SK-N-SH (cell line): ENCODE measurements at regions not wholly inside any gene's neighbourhood (a gene's known extent, or its start where the extent isn't known, plus 50 kb on each side); places are given as distances from the start of the nearest gene placed in this dataset.

ENCODE experiments used
- CTCF ChIA-PET: fragments of 300-600, 350-600 bp; formaldehyde crosslinking; extraction: SDS; loops from one replicate; lab custom pipeline; 2021; lab: Yijun Ruan, JAX
- POLR2A ChIA-PET: fragments of 350-600 bp; sonication (Branson Sonifier 250); formaldehyde crosslinking; extraction: SDS; loops from one replicate; lab custom pipeline; 2020; ENCODE audit warnings: antibody characterized with exemption, inconsistent platforms; lab: Yijun Ruan, JAX
- DNase-seq: peaks from one replicate; pipeline ENCODE4 v3.0.0; 2012
- H2AFZ ChIP-seq: fragments of 200-600 bp; sonication (generic); 2 replicates; pipeline ENCODE4 v1.8.1; 2016; ENCODE audit warnings: antibody characterized with exemption, mild to moderate bottlenecking, low read depth
- H3F3A ChIP-seq: fragments of 200-600 bp; sonication (generic); replicated peaks from 2 replicates; pipeline ENCODE3; 2016; ENCODE audit warnings: antibody characterized with exemption, mild to moderate bottlenecking; ENCODE audit not compliant: insufficient read depth
- H3K27ac ChIP-seq, 2 experiments: fragments of 200-500 bp in 1 of 2; fragments of 200-600 bp in 1 of 2; sonication (Bioruptor generic) in 1 of 2; sonication (generic), shearing (Covaris generic) in 1 of 2; 2 replicates each; pipeline versions ENCODE4 v1.5.1 to v1.6.1; 2014 to 2016; ENCODE audit warnings: low read depth in 2 of 2, inconsistent platforms in 1 of 2, low read length in 1 of 2, mild to moderate bottlenecking in 1 of 2, mixed read lengths in 1 of 2
- H3K27me3 ChIP-seq: fragments of 200-600 bp; sonication (generic), shearing (Covaris generic); 2 replicates; pipeline ENCODE4 v1.6.1; 2016; ENCODE audit warnings: mixed run types; ENCODE audit not compliant: insufficient read depth
- H3K36me3 ChIP-seq, 2 experiments: fragments of 200-500 bp in 1 of 2; fragments of 200-600 bp in 1 of 2; sonication (Bioruptor generic) in 1 of 2; sonication (generic) in 1 of 2; replicated peaks in 1 of 2; 2 replicates each; pipeline versions ENCODE3 to v1.5.1; 2014 to 2016; ENCODE audit warnings: low read length in 1 of 2, mild to moderate bottlenecking in 1 of 2; ENCODE audit not compliant: insufficient read depth in 2 of 2, control insufficient read depth in 1 of 2
- H3K4me1 ChIP-seq, 2 experiments: fragments of 200-500 bp in 1 of 2; fragments of 200-600 bp in 1 of 2; sonication (Bioruptor generic) in 1 of 2; sonication (generic), shearing (Covaris generic) in 1 of 2; 2 replicates each; pipeline versions ENCODE4 v1.5.1 to v1.6.1; 2014 to 2016; ENCODE audit warnings: low read depth in 1 of 2, low read length in 1 of 2, mixed run types in 1 of 2; ENCODE audit not compliant: insufficient read depth in 2 of 2, control insufficient read depth in 1 of 2
- H3K4me2 ChIP-seq: fragments of 200-600 bp; sonication (generic), shearing (Covaris generic); 2 replicates; pipeline ENCODE4 v1.6.1; 2017; ENCODE audit warnings: mixed run types
- H3K4me3 ChIP-seq, 2 experiments: fragments of 200-500 bp in 1 of 2; fragments of 200-600 bp in 1 of 2; sonication (Bioruptor generic) in 1 of 2; sonication (generic), shearing (Covaris generic) in 1 of 2; 2 replicates each; pipeline versions ENCODE4 v1.5.1 to v1.8.1; 2014 to 2016; ENCODE audit warnings: low read depth in 2 of 2, inconsistent platforms in 1 of 2, low read length in 1 of 2, mild to moderate bottlenecking in 1 of 2, mixed read lengths in 1 of 2, moderate library complexity in 1 of 2
- H3K79me2 ChIP-seq: fragments of 200-600 bp; sonication (generic); 2 replicates; pipeline ENCODE4 v1.8.1; 2017; ENCODE audit warnings: mild to moderate bottlenecking; ENCODE audit not compliant: insufficient read depth
- H3K9ac ChIP-seq: fragments of 200-600 bp; sonication (generic); 2 replicates; pipeline ENCODE4 v1.6.1; 2017; ENCODE audit warnings: mixed run types
- H3K9me2 ChIP-seq: fragments of 200-600 bp; sonication (generic); 2 replicates; pipeline ENCODE4 v1.6.1; 2017; ENCODE audit warnings: mixed run types
- H3K9me3 ChIP-seq: fragments of 200-600 bp; sonication (generic); 2 replicates; pipeline ENCODE4 v1.6.1; 2017; ENCODE audit warnings: mixed run types, mild to moderate bottlenecking, moderate library complexity
- H4K20me1 ChIP-seq: fragments of 200-600 bp; sonication (generic); 2 replicates; pipeline ENCODE4 v1.6.1; 2017; ENCODE audit warnings: mild to moderate bottlenecking, mixed run types; ENCODE audit not compliant: insufficient read depth
- EP300 ChIP-seq, 2 experiments: IDR thresholded peaks; 2 replicates each; pipeline versions ENCODE4 v1.4.0 to v1.6.1; 2012; ENCODE audit warnings: borderline replicate concordance in 1 of 2, low read depth in 1 of 2, low read length in 1 of 2
- FOXM1 ChIP-seq: IDR thresholded peaks from 2 replicates; pipeline ENCODE4 v1.4.0; 2012; ENCODE audit warnings: low read depth, mild to moderate bottlenecking
- GATA2 ChIP-seq: sonication (generic); formaldehyde crosslinking; IDR thresholded peaks from 2 replicates; pipeline ENCODE4 v1.5.0; 2020; ENCODE audit warnings: mild to moderate bottlenecking, missing genetic modification reagents
- JUND ChIP-seq: IDR thresholded peaks from 2 replicates; pipeline ENCODE4 v1.4.0; 2012
- MXI1 ChIP-seq: IDR thresholded peaks from 2 replicates; pipeline ENCODE4 v1.6.1; 2012; ENCODE audit warnings: mild to moderate bottlenecking, low read depth, low read length, improper control_type of control experiment
- NFIC ChIP-seq: IDR thresholded peaks from 2 replicates; pipeline ENCODE4 v1.4.0; 2012; ENCODE audit warnings: borderline replicate concordance
- NRF1 ChIP-seq: IDR thresholded peaks from 2 replicates; pipeline ENCODE4 v1.6.1; 2012; ENCODE audit warnings: low read depth, mild to moderate bottlenecking, low read length
- POLR2AphosphoS5 ChIP-seq: IDR thresholded peaks from 2 replicates; pipeline ENCODE4 v1.6.1; 2012; ENCODE audit warnings: low read depth, low read length
- RFX5 ChIP-seq: IDR thresholded peaks from 2 replicates; pipeline ENCODE4 v1.6.1; 2012; ENCODE audit warnings: mild to moderate bottlenecking, improper control_type of control experiment, low read length
- RXRA ChIP-seq: IDR thresholded peaks from 2 replicates; pipeline ENCODE4 v1.4.0; 2012; ENCODE audit warnings: low read depth, mild to moderate bottlenecking, borderline replicate concordance
- SIN3A ChIP-seq: IDR thresholded peaks from 2 replicates; pipeline ENCODE4 v1.6.1; 2012; ENCODE audit warnings: low read depth, mild to moderate bottlenecking, low read length, moderate library complexity, borderline replicate concordance
- SMC3 ChIP-seq: IDR thresholded peaks from 2 replicates; pipeline ENCODE4 v1.6.1; 2012; ENCODE audit warnings: low read depth, low read length, improper control_type of control experiment
- TCF12 ChIP-seq: IDR thresholded peaks from 2 replicates; pipeline ENCODE4 v1.4.0; 2012
- WGBS: methylation state at CpG from one replicate; pipeline ENCODE4 v1.1.6; 2017; ENCODE audit warnings: low lambda C conversion rate; 5-methylcytosine and 5-hydroxymethylcytosine counted together
- TF ChIP-seq, protein P1 (sequence below): IDR thresholded peaks from 2 replicates; pipeline ENCODE4 v1.4.0; 2012; ENCODE audit warnings: low read depth, borderline replicate concordance
- TF ChIP-seq, protein P2 (sequence below): fragments of 150-350 bp; IDR thresholded peaks from 2 replicates; pipeline ENCODE4 v1.6.1; 2016; ENCODE audit warnings: mild to moderate bottlenecking, low read depth, low read length
- TF ChIP-seq, protein P3 (sequence below): IDR thresholded peaks from 2 replicates; pipeline ENCODE4 v1.6.1; 2012; ENCODE audit warnings: mild to moderate bottlenecking, low read depth, low read length, moderate library complexity
- TF ChIP-seq, protein P4 (sequence below): fragments of 150-350 bp; IDR thresholded peaks from 2 replicates; pipeline ENCODE4 v1.6.1; 2017; ENCODE audit warnings: antibody characterized with exemption, low read length, low read depth, borderline replicate concordance

DNA sequence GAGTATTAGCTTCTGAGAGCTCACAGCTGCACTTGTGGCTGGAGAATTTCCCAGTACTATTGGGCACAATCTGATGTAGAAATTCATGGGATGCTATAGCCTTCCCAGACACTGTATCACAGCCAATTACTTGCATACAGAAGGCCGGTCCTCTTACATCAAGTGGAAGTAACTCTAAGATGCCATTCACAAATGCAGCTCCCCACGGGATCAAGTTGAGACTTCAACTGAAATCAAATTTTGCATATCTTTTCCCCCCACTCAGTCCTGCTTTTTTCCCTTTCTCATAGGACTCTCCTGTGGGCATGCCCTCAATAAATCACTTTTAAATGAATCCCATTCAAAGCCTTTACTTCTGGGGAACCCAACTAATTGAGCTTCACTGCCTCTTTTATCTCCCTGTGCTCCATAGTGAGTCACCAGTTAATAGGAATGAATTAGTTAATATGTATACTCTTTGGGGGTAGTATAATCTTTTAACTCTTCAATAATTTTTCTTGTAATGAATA is 1970.8 kb downstream of the OLFM4 start:
- ChIA-PET CTCF (no interaction called here), POLR2A (no interaction called here)
- Histone ChIP-seq H2AFZ (no peak overlapping the region), H3F3A (no peaks in the 10 kb centered on the region), H3K79me2 (no peaks in the 10 kb centered on the region), H3K27me3 (no peaks in the 10 kb centered on the region), H3K4me2 (no peak overlapping the region), H4K20me1 (no peaks in the 10 kb centered on the region), H3K27ac (no peak overlapping the region), H3K9me2 (no peaks in the 10 kb centered on the region), H3K36me3 (no peaks in the 10 kb centered on the region), H3K4me1 (no peaks in the 10 kb centered on the region), H3K4me3 (no peak overlapping the region), H3K9me3 (no peaks in the 10 kb centered on the region), H3K9ac (no peak overlapping the region)
- TF ChIP-seq, protein P1, sequence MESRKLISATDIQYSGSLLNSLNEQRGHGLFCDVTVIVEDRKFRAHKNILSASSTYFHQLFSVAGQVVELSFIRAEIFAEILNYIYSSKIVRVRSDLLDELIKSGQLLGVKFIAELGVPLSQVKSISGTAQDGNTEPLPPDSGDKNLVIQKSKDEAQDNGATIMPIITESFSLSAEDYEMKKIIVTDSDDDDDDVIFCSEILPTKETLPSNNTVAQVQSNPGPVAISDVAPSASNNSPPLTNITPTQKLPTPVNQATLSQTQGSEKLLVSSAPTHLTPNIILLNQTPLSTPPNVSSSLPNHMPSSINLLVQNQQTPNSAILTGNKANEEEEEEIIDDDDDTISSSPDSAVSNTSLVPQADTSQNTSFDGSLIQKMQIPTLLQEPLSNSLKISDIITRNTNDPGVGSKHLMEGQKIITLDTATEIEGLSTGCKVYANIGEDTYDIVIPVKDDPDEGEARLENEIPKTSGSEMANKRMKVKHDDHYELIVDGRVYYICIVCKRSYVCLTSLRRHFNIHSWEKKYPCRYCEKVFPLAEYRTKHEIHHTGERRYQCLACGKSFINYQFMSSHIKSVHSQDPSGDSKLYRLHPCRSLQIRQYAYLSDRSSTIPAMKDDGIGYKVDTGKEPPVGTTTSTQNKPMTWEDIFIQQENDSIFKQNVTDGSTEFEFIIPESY, result no peak
- TF ChIP-seq TCF12 (no peak), FOXM1 (no peak)
- 0% methylated on average over 2 of the region's 2 CpGs for WGBS
- no peak for DNase-seq

DNA sequence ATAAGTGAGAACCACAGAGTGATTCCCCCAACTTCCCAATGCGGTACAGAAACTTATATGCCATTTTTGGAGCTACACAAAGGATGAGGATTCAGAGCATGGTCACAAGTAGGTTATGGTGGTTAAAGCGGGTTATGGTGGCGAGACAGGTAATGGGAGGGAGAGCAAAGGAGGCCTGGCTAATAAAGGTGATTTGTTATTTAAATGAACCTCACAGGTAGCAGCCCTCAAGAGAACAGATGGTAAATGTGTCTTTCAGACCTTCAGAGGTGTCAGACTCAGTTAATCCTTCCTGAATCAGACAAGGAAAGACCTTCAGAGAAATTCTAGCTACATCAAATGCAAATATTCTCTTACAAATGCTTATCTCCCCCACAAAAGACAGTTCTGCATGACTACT is 1971.4 kb downstream of the OLFM4 start:
- Histone ChIP-seq H3K79me2 (no peaks in the 10 kb centered on the region), H3K27ac (no peak overlapping the region), H3K9me2 (no peaks in the 10 kb centered on the region), H3K9me3 (no peaks in the 10 kb centered on the region), H3F3A (no peaks in the 10 kb centered on the region), H3K4me1 (no peaks in the 10 kb centered on the region), H3K36me3 (no peaks in the 10 kb centered on the region), H3K9ac (no peak overlapping the region), H3K4me2 (no peak overlapping the region), H3K4me3 (no peak overlapping the region), H4K20me1 (no peaks in the 10 kb centered on the region), H3K27me3 (no peaks in the 10 kb centered on the region), H2AFZ (no peak overlapping the region)
- 19% methylated on average over 3 of the region's 3 CpGs for WGBS
- DNase-seq, result no peak
- ChIA-PET POLR2A (no interaction called here), CTCF (interaction anchor here (1.0 kb wide), 1 partner anchor 22 kb away, joined by 3 read pairs; no protein-coding TSS in a partner anchor)
- no peak for TF ChIP-seq MXI1
- no peak for TF ChIP-seq GATA2
- TF ChIP-seq, protein P2, sequence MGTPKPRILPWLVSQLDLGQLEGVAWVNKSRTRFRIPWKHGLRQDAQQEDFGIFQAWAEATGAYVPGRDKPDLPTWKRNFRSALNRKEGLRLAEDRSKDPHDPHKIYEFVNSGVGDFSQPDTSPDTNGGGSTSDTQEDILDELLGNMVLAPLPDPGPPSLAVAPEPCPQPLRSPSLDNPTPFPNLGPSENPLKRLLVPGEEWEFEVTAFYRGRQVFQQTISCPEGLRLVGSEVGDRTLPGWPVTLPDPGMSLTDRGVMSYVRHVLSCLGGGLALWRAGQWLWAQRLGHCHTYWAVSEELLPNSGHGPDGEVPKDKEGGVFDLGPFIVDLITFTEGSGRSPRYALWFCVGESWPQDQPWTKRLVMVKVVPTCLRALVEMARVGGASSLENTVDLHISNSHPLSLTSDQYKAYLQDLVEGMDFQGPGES, result no peak
- no peak for TF ChIP-seq JUND
- TF ChIP-seq, protein P3, sequence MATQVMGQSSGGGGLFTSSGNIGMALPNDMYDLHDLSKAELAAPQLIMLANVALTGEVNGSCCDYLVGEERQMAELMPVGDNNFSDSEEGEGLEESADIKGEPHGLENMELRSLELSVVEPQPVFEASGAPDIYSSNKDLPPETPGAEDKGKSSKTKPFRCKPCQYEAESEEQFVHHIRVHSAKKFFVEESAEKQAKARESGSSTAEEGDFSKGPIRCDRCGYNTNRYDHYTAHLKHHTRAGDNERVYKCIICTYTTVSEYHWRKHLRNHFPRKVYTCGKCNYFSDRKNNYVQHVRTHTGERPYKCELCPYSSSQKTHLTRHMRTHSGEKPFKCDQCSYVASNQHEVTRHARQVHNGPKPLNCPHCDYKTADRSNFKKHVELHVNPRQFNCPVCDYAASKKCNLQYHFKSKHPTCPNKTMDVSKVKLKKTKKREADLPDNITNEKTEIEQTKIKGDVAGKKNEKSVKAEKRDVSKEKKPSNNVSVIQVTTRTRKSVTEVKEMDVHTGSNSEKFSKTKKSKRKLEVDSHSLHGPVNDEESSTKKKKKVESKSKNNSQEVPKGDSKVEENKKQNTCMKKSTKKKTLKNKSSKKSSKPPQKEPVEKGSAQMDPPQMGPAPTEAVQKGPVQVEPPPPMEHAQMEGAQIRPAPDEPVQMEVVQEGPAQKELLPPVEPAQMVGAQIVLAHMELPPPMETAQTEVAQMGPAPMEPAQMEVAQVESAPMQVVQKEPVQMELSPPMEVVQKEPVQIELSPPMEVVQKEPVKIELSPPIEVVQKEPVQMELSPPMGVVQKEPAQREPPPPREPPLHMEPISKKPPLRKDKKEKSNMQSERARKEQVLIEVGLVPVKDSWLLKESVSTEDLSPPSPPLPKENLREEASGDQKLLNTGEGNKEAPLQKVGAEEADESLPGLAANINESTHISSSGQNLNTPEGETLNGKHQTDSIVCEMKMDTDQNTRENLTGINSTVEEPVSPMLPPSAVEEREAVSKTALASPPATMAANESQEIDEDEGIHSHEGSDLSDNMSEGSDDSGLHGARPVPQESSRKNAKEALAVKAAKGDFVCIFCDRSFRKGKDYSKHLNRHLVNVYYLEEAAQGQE, result no peak
- no peak for TF ChIP-seq RFX5
- no peak for TF ChIP-seq SMC3
- TF ChIP-seq NFIC, result no peak
- no peak for TF ChIP-seq NRF1
- no peak for TF ChIP-seq POLR2AphosphoS5
- TF ChIP-seq EP300 (IDR thresholded peaks at IDR 0.05; ENCODE audit: borderline replicate concordance in 1 of 2, low read depth in 1 of 2, low read length in 1 of 2), result no peak
- TF ChIP-seq, protein P4, sequence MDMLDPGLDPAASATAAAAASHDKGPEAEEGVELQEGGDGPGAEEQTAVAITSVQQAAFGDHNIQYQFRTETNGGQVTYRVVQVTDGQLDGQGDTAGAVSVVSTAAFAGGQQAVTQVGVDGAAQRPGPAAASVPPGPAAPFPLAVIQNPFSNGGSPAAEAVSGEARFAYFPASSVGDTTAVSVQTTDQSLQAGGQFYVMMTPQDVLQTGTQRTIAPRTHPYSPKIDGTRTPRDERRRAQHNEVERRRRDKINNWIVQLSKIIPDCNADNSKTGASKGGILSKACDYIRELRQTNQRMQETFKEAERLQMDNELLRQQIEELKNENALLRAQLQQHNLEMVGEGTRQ, result no peak
- TF ChIP-seq TCF12, result no peak
- TF ChIP-seq RXRA, result no peak
- no peak for TF ChIP-seq SIN3A
